ENCODE measurements at regions not wholly inside any gene's neighbourhood (a gene's known extent, or its start where the extent isn't known, plus 50 kb on each side); places are given as distances from the start of the nearest gene placed in this dataset.

DNA sequence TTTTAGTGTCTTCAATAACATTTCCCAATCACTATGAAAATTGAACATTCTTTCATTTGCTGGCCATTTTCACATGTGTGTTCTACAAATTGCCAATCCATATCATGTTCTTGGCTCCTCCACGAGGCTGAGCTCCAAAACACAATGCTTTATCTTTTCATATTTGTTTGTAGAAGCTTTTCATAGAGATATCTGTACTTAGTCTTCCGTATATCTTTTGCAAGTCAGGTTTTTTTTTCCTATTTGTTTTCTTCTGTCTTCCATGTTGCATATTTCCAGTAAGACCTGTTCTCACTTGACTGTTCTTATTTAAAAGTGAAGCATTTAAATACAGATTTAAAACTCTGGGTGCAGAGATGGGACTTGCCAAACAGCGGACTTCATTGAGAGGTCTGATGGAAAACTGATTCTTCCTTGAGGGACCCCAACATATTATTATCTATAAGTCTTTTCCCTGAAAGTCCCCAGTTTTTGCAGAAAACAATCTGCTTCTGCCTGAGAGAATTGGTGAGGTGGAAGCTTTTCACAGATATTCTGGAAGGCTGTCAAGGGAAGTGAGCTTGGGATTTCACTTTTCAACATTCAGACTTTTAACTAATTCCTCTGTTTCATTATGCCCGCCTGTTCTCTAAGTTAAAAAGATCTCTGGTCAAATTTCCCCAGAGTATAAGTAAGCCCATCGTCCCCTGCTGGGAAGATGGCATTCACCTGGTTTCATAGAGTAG is 77.8 kb upstream of the KCNMB2 start:
- no peak for TF ChIP-seq ZC3H4 (CRISPR knock-in tag; IDR thresholded peaks at IDR 0.05; ENCODE audit: borderline replicate concordance)
- no peak for TF ChIP-seq JUND (CRISPR knock-in tag; IDR thresholded peaks at IDR 0.05)
